Glutamatergic neuron (in vitro differentiated cells): ENCODE measurements at regions not wholly inside any gene's neighbourhood (a gene's known extent, or its start where the extent isn't known, plus 50 kb on each side); places are given as distances from the start of the nearest gene placed in this dataset.

Source experiments
- DNase-seq: peaks from one replicate; pipeline ENCODE4 v3.0.0; 2022
- H3K27ac Mint-ChIP-seq: one replicate; pipeline ENCODE4 v1.8.0; 2020; ENCODE audit warnings: mild to moderate bottlenecking, mixed read lengths, inconsistent platforms; ENCODE audit not compliant: unreplicated experiment
- H3K27me3 Mint-ChIP-seq: one replicate; pipeline ENCODE4 v1.8.0; 2020; ENCODE audit warnings: mild to moderate bottlenecking, moderate library complexity, mixed read lengths, inconsistent platforms; ENCODE audit not compliant: unreplicated experiment
- H3K36me3 Mint-ChIP-seq: one replicate; pipeline ENCODE4 v1.8.0; 2020; ENCODE audit warnings: mild to moderate bottlenecking, mixed read lengths, inconsistent platforms; ENCODE audit not compliant: unreplicated experiment
- H3K4me1 Mint-ChIP-seq: one replicate; pipeline ENCODE4 v1.8.0; 2020; ENCODE audit warnings: mild to moderate bottlenecking, low read depth, mixed read lengths, inconsistent platforms; ENCODE audit not compliant: unreplicated experiment
- H3K4me3 Mint-ChIP-seq: one replicate; pipeline ENCODE4 v1.8.0; 2020; ENCODE audit warnings: mild to moderate bottlenecking, mixed read lengths, inconsistent platforms; ENCODE audit not compliant: unreplicated experiment
- H3K9me3 Mint-ChIP-seq: one replicate; pipeline ENCODE4 v1.8.0; 2020; ENCODE audit warnings: mild to moderate bottlenecking, moderate library complexity, mixed read lengths, inconsistent platforms; ENCODE audit not compliant: unreplicated experiment
- TF ChIP-seq, protein P1 (sequence below): fragments of 200-600 bp; sonication (generic); IDR thresholded peaks from one replicate; pipeline ENCODE4 v1.5.0; 2021; ENCODE audit not compliant: partially characterized antibody, unreplicated experiment

GRCh38 chr12:58263816-58264215 lies 322.4 kb downstream of the ATP23 start:
- DNase-seq: no peak
- peaks cover 3% of the 10 kb centered on the region for H3K9me3 Mint-ChIP-seq
- H3K4me3 Mint-ChIP-seq: no peak overlapping the region
- TF ChIP-seq, protein P1, sequence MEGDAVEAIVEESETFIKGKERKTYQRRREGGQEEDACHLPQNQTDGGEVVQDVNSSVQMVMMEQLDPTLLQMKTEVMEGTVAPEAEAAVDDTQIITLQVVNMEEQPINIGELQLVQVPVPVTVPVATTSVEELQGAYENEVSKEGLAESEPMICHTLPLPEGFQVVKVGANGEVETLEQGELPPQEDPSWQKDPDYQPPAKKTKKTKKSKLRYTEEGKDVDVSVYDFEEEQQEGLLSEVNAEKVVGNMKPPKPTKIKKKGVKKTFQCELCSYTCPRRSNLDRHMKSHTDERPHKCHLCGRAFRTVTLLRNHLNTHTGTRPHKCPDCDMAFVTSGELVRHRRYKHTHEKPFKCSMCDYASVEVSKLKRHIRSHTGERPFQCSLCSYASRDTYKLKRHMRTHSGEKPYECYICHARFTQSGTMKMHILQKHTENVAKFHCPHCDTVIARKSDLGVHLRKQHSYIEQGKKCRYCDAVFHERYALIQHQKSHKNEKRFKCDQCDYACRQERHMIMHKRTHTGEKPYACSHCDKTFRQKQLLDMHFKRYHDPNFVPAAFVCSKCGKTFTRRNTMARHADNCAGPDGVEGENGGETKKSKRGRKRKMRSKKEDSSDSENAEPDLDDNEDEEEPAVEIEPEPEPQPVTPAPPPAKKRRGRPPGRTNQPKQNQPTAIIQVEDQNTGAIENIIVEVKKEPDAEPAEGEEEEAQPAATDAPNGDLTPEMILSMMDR: no peak
- no peak overlapping the region for H3K27ac Mint-ChIP-seq
- peaks cover 2% of the 10 kb centered on the region for H3K27me3 Mint-ChIP-seq
- no peaks in the 10 kb centered on the region for H3K36me3 Mint-ChIP-seq
- H3K4me1 Mint-ChIP-seq: no peaks in the 10 kb centered on the region

DNA sequence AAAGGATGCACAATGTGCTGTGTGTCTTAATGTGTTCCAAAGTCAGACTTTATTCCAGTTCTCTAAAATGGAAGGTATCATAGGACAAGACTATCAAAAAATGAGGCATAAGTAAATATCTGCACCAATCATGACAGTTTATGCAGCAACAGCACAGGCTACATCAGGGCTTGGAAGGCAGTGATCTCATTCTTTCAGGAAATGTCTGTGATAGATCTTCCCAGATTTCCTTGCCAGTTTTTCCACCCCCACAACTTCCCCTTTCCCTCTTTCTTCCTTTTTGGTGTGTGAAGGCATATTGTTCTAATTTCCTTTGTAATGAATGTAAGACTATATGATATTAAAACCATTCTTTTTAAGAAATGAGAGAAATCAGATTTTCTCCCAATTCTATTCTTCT lies 326.7 kb downstream of the ATP23 start:
- TF ChIP-seq, protein P1: no peak
- DNase-seq: no peak
- Mint-ChIP-seq H3K4me1 (no peaks in the 10 kb centered on the region), H3K27me3 (no peaks in the 10 kb centered on the region), H3K4me3 (no peak overlapping the region), H3K36me3 (no peaks in the 10 kb centered on the region), H3K9me3 (no peaks in the 10 kb centered on the region), H3K27ac (no peak overlapping the region)

GRCh38 chr12:58269476-58269875 lies 328.1 kb downstream of the ATP23 start:
- TF ChIP-seq, protein P1: no peak
- no peaks in the 10 kb centered on the region for H3K27me3 Mint-ChIP-seq
- H3K36me3 Mint-ChIP-seq: no peaks in the 10 kb centered on the region
- H3K4me1 Mint-ChIP-seq: no peaks in the 10 kb centered on the region
- DNase-seq: no peak
- no peak overlapping the region for H3K27ac Mint-ChIP-seq
- H3K4me3 Mint-ChIP-seq: no peak overlapping the region
- H3K9me3 Mint-ChIP-seq: no peaks in the 10 kb centered on the region

- no peak for DNase-seq
- H3K9me3 Mint-ChIP-seq: no peaks in the 10 kb centered on the region
- TF ChIP-seq, protein P1: no peak
- H3K27ac Mint-ChIP-seq: no peak overlapping the region
- no peaks in the 10 kb centered on the region for H3K4me1 Mint-ChIP-seq
- no peaks in the 10 kb centered on the region for H3K27me3 Mint-ChIP-seq
- no peaks in the 10 kb centered on the region for H3K36me3 Mint-ChIP-seq
- no peak overlapping the region for H3K4me3 Mint-ChIP-seq
These were observed 329.8 kb downstream of the ATP23 start for GRCh38 chr12:58270966-58271705.

- no peak overlapping the region for H3K27ac Mint-ChIP-seq
- no peak overlapping the region for H3K4me3 Mint-ChIP-seq
- no peaks in the 10 kb centered on the region for H3K4me1 Mint-ChIP-seq
- H3K36me3 Mint-ChIP-seq: peaks cover 7% of the 10 kb centered on the region
- H3K27me3 Mint-ChIP-seq: no peaks in the 10 kb centered on the region
- H3K9me3 Mint-ChIP-seq: no peaks in the 10 kb centered on the region
- no peak for DNase-seq
- TF ChIP-seq, protein P1: no peak
These were observed 331.1 kb downstream of the ATP23 start for GRCh38 chr12:58272461-58272860.
